ENCODE measurements at regions not wholly inside any gene's neighbourhood (a gene's known extent, or its start where the extent isn't known, plus 50 kb on each side); places are given as distances from the start of the nearest gene placed in this dataset.

DNA sequence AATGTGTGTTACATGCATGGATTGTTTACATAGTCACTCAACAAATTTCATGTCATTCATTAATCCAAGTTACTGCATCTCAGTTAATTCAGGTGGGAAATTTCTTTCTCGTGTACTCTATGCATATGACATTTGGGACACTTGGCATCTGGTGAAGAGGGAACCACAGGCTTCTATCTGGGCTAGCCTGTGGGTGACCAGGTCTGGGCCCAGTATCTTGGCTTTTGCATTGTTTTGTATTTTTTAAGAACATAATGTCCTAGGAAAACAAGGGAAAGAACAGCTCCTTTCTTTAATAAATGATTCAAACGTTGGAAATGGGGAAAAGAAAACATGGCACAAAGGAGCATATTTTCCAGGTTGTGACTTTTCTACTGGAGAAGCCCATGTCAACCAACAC, 331.1 kb downstream of the WDR11 start:
- TF ChIP-seq, protein P1, sequence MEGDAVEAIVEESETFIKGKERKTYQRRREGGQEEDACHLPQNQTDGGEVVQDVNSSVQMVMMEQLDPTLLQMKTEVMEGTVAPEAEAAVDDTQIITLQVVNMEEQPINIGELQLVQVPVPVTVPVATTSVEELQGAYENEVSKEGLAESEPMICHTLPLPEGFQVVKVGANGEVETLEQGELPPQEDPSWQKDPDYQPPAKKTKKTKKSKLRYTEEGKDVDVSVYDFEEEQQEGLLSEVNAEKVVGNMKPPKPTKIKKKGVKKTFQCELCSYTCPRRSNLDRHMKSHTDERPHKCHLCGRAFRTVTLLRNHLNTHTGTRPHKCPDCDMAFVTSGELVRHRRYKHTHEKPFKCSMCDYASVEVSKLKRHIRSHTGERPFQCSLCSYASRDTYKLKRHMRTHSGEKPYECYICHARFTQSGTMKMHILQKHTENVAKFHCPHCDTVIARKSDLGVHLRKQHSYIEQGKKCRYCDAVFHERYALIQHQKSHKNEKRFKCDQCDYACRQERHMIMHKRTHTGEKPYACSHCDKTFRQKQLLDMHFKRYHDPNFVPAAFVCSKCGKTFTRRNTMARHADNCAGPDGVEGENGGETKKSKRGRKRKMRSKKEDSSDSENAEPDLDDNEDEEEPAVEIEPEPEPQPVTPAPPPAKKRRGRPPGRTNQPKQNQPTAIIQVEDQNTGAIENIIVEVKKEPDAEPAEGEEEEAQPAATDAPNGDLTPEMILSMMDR (conservative IDR thresholded peaks at IDR 0.05): no peak
- Mint-ChIP-seq H3K36me3 (ENCODE audit: low read depth) (no peaks in the 10 kb centered on the region), H3K4me3 (no peak overlapping the region), H3K27ac (no peak overlapping the region), H3K27me3 (ENCODE audit: insufficient read depth) (peaks cover 13% of the 10 kb centered on the region), H3K9me3 (no peaks in the 10 kb centered on the region), H3K4me1 (peaks cover 25% of the 10 kb centered on the region)
- H3K27ac ChIP-seq (ENCODE audit: low read depth, low read length): no peak overlapping the region
- no peak for DNase-seq
- 86 to 100% methylated on average over 1 to 2 of the region's 2 CpGs for WGBS, 2 experiments (ENCODE audit: insufficient coverage in 1 of 2, insufficient read length in 1 of 2)
- peaks cover 6% of the 10 kb centered on the region for H3K4me1 ChIP-seq (ENCODE audit: control insufficient read depth, insufficient read depth, low read length)
- no peaks in the 10 kb centered on the region for H3K9me3 ChIP-seq (ENCODE audit: control insufficient read depth, low read length)
- H3K4me3 ChIP-seq (ENCODE audit: low read length): no peak overlapping the region
- peaks cover 27% of the 10 kb centered on the region for H3K27me3 ChIP-seq (ENCODE audit: control insufficient read depth, insufficient read depth, low read length, poor library complexity, severe bottlenecking)
- no peak overlapping the region for H3K9ac ChIP-seq (ENCODE audit: extremely low read depth, low read length, poor library complexity, severe bottlenecking)
- H3K36me3 ChIP-seq (ENCODE audit: control insufficient read depth, insufficient read depth, low read length): no peaks in the 10 kb centered on the region

- no peak for DNase-seq
- H3K9me3 ChIP-seq (ENCODE audit: control insufficient read depth, low read length): no peaks in the 10 kb centered on the region
- TF ChIP-seq, protein P1 (conservative IDR thresholded peaks at IDR 0.05): no peak
- Mint-ChIP-seq H3K27me3 (ENCODE audit: insufficient read depth) (peaks cover 13% of the 10 kb centered on the region), H3K4me1 (peaks cover 35% of the 10 kb centered on the region), H3K27ac (no peak overlapping the region), H3K9me3 (no peaks in the 10 kb centered on the region), H3K36me3 (ENCODE audit: low read depth) (no peaks in the 10 kb centered on the region), H3K4me3 (no peak overlapping the region)
- no peak overlapping the region for H3K9ac ChIP-seq (ENCODE audit: extremely low read depth, low read length, poor library complexity, severe bottlenecking)
- peaks cover 11% of the 10 kb centered on the region for H3K4me1 ChIP-seq (ENCODE audit: control insufficient read depth, insufficient read depth, low read length)
- peaks cover 27% of the 10 kb centered on the region for H3K27me3 ChIP-seq (ENCODE audit: control insufficient read depth, insufficient read depth, low read length, poor library complexity, severe bottlenecking)
- no peaks in the 10 kb centered on the region for H3K36me3 ChIP-seq (ENCODE audit: control insufficient read depth, insufficient read depth, low read length)
- H3K4me3 ChIP-seq (ENCODE audit: low read length): no peak overlapping the region
- H3K27ac ChIP-seq (ENCODE audit: low read depth, low read length): no peak overlapping the region
- WGBS, 2 experiments (ENCODE audit: insufficient coverage in 1 of 2, insufficient read length in 1 of 2): 83 to 100% methylated on average over 2 to 4 of the region's 4 CpGs
Measured at GRCh38 chr10:121183236-121183635, 332.1 kb downstream of the WDR11 start.

DNA sequence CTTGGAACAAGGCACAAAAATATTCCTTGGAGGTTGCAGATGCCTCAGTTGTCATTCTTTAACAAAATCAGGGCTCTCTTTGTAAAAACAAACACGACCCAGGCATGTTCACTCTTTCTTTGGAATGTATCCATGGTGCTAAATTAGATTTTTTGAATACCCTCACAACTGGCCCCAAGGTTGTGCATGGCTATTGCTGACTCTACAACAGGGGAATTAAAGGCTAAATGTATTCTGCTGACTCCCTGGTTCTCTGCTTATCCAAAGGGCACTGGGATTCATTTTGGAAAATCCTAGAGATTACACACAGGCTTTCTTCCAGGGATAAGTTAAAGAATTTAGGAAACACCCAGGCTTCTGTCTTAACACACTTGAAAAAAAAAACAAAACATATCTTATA, 332.5 kb downstream of the WDR11 start:
- Histone ChIP-seq H3K4me1 (ENCODE audit: control insufficient read depth, insufficient read depth, low read length) (peaks cover 15% of the 10 kb centered on the region), H3K27ac (ENCODE audit: low read depth, low read length) (no peak overlapping the region), H3K9ac (ENCODE audit: extremely low read depth, low read length, poor library complexity, severe bottlenecking) (no peak overlapping the region), H3K36me3 (ENCODE audit: control insufficient read depth, insufficient read depth, low read length) (no peaks in the 10 kb centered on the region), H3K9me3 (ENCODE audit: control insufficient read depth, low read length) (no peaks in the 10 kb centered on the region), H3K4me3 (ENCODE audit: low read length) (no peak overlapping the region), H3K27me3 (ENCODE audit: control insufficient read depth, insufficient read depth, low read length, poor library complexity, severe bottlenecking) (peaks cover 27% of the 10 kb centered on the region)
- Mint-ChIP-seq H3K36me3 (ENCODE audit: low read depth) (no peaks in the 10 kb centered on the region), H3K27ac (no peak overlapping the region), H3K27me3 (ENCODE audit: insufficient read depth) (peaks cover 13% of the 10 kb centered on the region), H3K4me3 (no peak overlapping the region), H3K4me1 (peaks cover 40% of the 10 kb centered on the region), H3K9me3 (no peaks in the 10 kb centered on the region)
- no peak for DNase-seq
- 80 to 89% methylated on average over 1 of the region's 1 CpG for WGBS, 2 experiments (ENCODE audit: insufficient coverage in 1 of 2, insufficient read length in 1 of 2)
- TF ChIP-seq, protein P1 (conservative IDR thresholded peaks at IDR 0.05): no peak
